ENCODE measurements at regions not wholly inside any gene's neighbourhood (a gene's known extent, or its start where the extent isn't known, plus 50 kb on each side); places are given as distances from the start of the nearest gene placed in this dataset.

DNA sequence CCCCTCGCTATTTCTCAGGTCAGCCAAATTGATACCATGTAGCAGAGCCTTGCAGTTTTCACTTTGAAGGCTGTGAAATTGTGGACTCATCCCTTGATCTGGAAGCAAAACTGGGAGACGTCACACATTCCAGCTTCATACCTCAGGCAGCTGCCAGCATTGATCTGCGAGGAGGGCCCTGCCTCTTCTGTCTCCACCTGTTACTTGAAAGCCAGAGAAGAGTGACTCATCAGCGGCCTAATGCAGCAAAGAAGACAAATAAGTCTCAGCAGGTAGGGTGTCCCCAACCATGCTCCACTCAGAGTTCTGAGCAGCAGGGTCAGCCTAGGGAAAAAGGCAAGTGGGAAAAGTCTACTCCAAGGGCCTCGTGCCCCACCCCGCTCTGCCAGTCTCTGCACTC, 69.4 kb upstream of the BMP2 start:
- no peaks in the 10 kb centered on the region for H3K9me2 ChIP-seq (ENCODE audit: insufficient read depth)
- POLR2A ChIA-PET = no interaction called here
- no peak overlapping the region for H3K4me3 ChIP-seq (replicated peaks in 1 of 2; ENCODE audit: low read depth in 1 of 2, low read length in 2 of 2)
- BruUV-seq (replicated peaks) = no TSS peak
- peaks cover 0 to 5% of the 10 kb centered on the region in 2 experiments; a peak in 2 of 4 replicates for H3K4me1 ChIP-seq (ENCODE audit: control insufficient read depth in 1 of 2, insufficient read depth in 2 of 2, low read length in 2 of 2)
- H4K20me1 ChIP-seq (ENCODE audit: insufficient read depth) = no peaks in the 10 kb centered on the region
- H3K27ac ChIP-seq (ENCODE audit: low read depth, low read length) = no peak overlapping the region
- RAD21 ChIA-PET (ENCODE audit: low non-redundant PET in 1 of 2, low total read pairs in 2 of 2, uncharacterized antibody in 2 of 2, unreplicated experiment in 2 of 2) = no interaction called here
- intact Hi-C loops (cut with micrococcal nuclease) = no loop called here
- H3K36me3 ChIP-seq (ENCODE audit: control insufficient read depth in 1 of 2, insufficient read depth in 2 of 2, low read length in 2 of 2) = no peaks in the 10 kb centered on the region
- peak; percentile 7 for DNase-seq (ENCODE audit: low read depth, low spot score)
- peaks cover 0 to 15% of the 10 kb centered on the region in 2 experiments; a peak in 2 of 4 replicates for H3K9me3 ChIP-seq (ENCODE audit: control insufficient read depth in 1 of 2, insufficient read depth in 1 of 2, low read depth in 1 of 2, low read length in 2 of 2)
- no peaks in the 10 kb centered on the region for H3K79me2 ChIP-seq (ENCODE audit: insufficient read depth, low read length)
- CTCF ChIA-PET = no interaction called here
- no peak for TF ChIP-seq EZH2 (IDR thresholded peaks at IDR 0.05)
- H2AFZ ChIP-seq (ENCODE audit: low read depth, low read length, poor library complexity, severe bottlenecking) = no peak overlapping the region
- peak; percentile 53; the same call in 1 of the 2 replicates for ATAC-seq
- H3K9ac ChIP-seq (ENCODE audit: low read length) = no peak overlapping the region
- H3K4me2 ChIP-seq (ENCODE audit: low read length) = no peak overlapping the region
- no peaks in the 10 kb centered on the region for H3K27me3 ChIP-seq (ENCODE audit: insufficient read depth, low read length)

- Histone ChIP-seq H3K9ac (ENCODE audit: low read length) (no peak overlapping the region), H3K4me2 (ENCODE audit: low read length) (no peak overlapping the region), H2AFZ (ENCODE audit: low read depth, low read length, poor library complexity, severe bottlenecking) (no peak overlapping the region), H3K79me2 (ENCODE audit: insufficient read depth, low read length) (no peaks in the 10 kb centered on the region), H3K36me3 (ENCODE audit: control insufficient read depth in 1 of 2, insufficient read depth in 2 of 2, low read length in 2 of 2) (no peaks in the 10 kb centered on the region), H3K4me1 (ENCODE audit: control insufficient read depth in 1 of 2, insufficient read depth in 2 of 2, low read length in 2 of 2) (peaks cover 0 to 5% of the 10 kb centered on the region in 2 experiments; a peak in 2 of 4 replicates), H3K27me3 (ENCODE audit: insufficient read depth, low read length) (no peaks in the 10 kb centered on the region), H3K27ac (ENCODE audit: low read depth, low read length) (no peak overlapping the region), H3K9me3 (ENCODE audit: control insufficient read depth in 1 of 2, insufficient read depth in 1 of 2, low read depth in 1 of 2, low read length in 2 of 2) (peaks cover 0 to 15% of the 10 kb centered on the region in 2 experiments; a peak in 2 of 4 replicates), H3K4me3 (replicated peaks in 1 of 2; ENCODE audit: low read depth in 1 of 2, low read length in 2 of 2) (no peak overlapping the region), H4K20me1 (ENCODE audit: insufficient read depth) (no peaks in the 10 kb centered on the region), H3K9me2 (ENCODE audit: insufficient read depth) (no peaks in the 10 kb centered on the region)
- ATAC-seq = no peak
- POLR2A ChIA-PET = no interaction called here
- BruUV-seq (replicated peaks) = no TSS peak
- no peak for DNase-seq (ENCODE audit: low read depth, low spot score)
- intact Hi-C loops (cut with micrococcal nuclease) = no loop called here
- RAD21 ChIA-PET (ENCODE audit: low non-redundant PET in 1 of 2, low total read pairs in 2 of 2, uncharacterized antibody in 2 of 2, unreplicated experiment in 2 of 2) = no interaction called here
- CTCF ChIA-PET = no interaction called here
- TF ChIP-seq ATF3 (IDR thresholded peaks at IDR 0.05) = no peak
- TF ChIP-seq JUND (IDR thresholded peaks at IDR 0.05) = no peak
- no peak for TF ChIP-seq FOSL1 (IDR thresholded peaks at IDR 0.05; ENCODE audit: low read depth)
- TF ChIP-seq SP1 (IDR thresholded peaks at IDR 0.05; ENCODE audit: low read depth) = no peak
- TF ChIP-seq POLR2A (IDR thresholded peaks at IDR 0.05; ENCODE audit: borderline replicate concordance, extremely low read depth, insufficient read depth, insufficient read length) = no peak
- TF ChIP-seq TCF7L2 (IDR thresholded peaks at IDR 0.05; ENCODE audit: borderline replicate concordance, extremely low read depth, insufficient read depth, insufficient read length) = no peak
- no peak for TF ChIP-seq RAD21 (IDR thresholded peaks at IDR 0.05; ENCODE audit: low read depth)
- TF ChIP-seq CEBPB (IDR thresholded peaks at IDR 0.05; ENCODE audit: low read depth) = no peak
- TF ChIP-seq ZFX (IDR thresholded peaks at IDR 0.05) = no peak
- TF ChIP-seq POLR2AphosphoS5 (IDR thresholded peaks at IDR 0.05; ENCODE audit: low read depth, low read length) = no peak
- TF ChIP-seq, protein P1, sequence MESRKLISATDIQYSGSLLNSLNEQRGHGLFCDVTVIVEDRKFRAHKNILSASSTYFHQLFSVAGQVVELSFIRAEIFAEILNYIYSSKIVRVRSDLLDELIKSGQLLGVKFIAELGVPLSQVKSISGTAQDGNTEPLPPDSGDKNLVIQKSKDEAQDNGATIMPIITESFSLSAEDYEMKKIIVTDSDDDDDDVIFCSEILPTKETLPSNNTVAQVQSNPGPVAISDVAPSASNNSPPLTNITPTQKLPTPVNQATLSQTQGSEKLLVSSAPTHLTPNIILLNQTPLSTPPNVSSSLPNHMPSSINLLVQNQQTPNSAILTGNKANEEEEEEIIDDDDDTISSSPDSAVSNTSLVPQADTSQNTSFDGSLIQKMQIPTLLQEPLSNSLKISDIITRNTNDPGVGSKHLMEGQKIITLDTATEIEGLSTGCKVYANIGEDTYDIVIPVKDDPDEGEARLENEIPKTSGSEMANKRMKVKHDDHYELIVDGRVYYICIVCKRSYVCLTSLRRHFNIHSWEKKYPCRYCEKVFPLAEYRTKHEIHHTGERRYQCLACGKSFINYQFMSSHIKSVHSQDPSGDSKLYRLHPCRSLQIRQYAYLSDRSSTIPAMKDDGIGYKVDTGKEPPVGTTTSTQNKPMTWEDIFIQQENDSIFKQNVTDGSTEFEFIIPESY (IDR thresholded peaks at IDR 0.05; ENCODE audit: extremely low read depth, insufficient replicate concordance, low read length) = no peak
- TF ChIP-seq SRF (IDR thresholded peaks at IDR 0.05; ENCODE audit: low read depth) = no peak
- TF ChIP-seq YY1 (IDR thresholded peaks at IDR 0.05; ENCODE audit: extremely low read depth, insufficient replicate concordance, low read depth, low read length) = no peak
- TF ChIP-seq CBX3 (IDR thresholded peaks at IDR 0.05; ENCODE audit: low read depth) = no peak
- TF ChIP-seq, protein P2, sequence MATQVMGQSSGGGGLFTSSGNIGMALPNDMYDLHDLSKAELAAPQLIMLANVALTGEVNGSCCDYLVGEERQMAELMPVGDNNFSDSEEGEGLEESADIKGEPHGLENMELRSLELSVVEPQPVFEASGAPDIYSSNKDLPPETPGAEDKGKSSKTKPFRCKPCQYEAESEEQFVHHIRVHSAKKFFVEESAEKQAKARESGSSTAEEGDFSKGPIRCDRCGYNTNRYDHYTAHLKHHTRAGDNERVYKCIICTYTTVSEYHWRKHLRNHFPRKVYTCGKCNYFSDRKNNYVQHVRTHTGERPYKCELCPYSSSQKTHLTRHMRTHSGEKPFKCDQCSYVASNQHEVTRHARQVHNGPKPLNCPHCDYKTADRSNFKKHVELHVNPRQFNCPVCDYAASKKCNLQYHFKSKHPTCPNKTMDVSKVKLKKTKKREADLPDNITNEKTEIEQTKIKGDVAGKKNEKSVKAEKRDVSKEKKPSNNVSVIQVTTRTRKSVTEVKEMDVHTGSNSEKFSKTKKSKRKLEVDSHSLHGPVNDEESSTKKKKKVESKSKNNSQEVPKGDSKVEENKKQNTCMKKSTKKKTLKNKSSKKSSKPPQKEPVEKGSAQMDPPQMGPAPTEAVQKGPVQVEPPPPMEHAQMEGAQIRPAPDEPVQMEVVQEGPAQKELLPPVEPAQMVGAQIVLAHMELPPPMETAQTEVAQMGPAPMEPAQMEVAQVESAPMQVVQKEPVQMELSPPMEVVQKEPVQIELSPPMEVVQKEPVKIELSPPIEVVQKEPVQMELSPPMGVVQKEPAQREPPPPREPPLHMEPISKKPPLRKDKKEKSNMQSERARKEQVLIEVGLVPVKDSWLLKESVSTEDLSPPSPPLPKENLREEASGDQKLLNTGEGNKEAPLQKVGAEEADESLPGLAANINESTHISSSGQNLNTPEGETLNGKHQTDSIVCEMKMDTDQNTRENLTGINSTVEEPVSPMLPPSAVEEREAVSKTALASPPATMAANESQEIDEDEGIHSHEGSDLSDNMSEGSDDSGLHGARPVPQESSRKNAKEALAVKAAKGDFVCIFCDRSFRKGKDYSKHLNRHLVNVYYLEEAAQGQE (IDR thresholded peaks at IDR 0.05; ENCODE audit: low read depth) = no peak
Observed at GRCh38 chr20:6697228-6697972, 70.1 kb upstream of the BMP2 start.

Measured in HCT116 (cell line).